H1 (cell line): ENCODE measurements at regions not wholly inside any gene's neighbourhood (a gene's known extent, or its start where the extent isn't known, plus 50 kb on each side); places are given as distances from the start of the nearest gene placed in this dataset.

Experiments used
- POLR2A ChIP-seq, 2 experiments: IDR thresholded peaks; 1 replicate in 1 of 2; 2 replicates in 1 of 2; pipeline ENCODE4 v1.6.1; 2011; ENCODE audit warnings: low read depth in 2 of 2, low read length in 2 of 2, mild to moderate bottlenecking in 2 of 2; ENCODE audit errors: control extremely low read depth in 1 of 2
- POU5F1 ChIP-seq: IDR thresholded peaks from 2 replicates; pipeline ENCODE4 v1.6.1; 2011; ENCODE audit warnings: low read depth, mild to moderate bottlenecking, low read length, moderate library complexity
- RFX5 ChIP-seq: IDR thresholded peaks from 2 replicates; pipeline ENCODE4 v1.6.1; 2011; ENCODE audit warnings: low read depth, low read length, improper control_type of control experiment, borderline replicate concordance
- TF ChIP-seq, protein P1 (sequence below): fragments of 300-600 bp; sonication (generic); IDR thresholded peaks from 2 replicates; pipeline ENCODE4 v1.7.1; 2012; ENCODE audit warnings: low read length, moderate library complexity, mild to moderate bottlenecking, inconsistent platforms; ENCODE audit not compliant: insufficient replicate concordance

DNA sequence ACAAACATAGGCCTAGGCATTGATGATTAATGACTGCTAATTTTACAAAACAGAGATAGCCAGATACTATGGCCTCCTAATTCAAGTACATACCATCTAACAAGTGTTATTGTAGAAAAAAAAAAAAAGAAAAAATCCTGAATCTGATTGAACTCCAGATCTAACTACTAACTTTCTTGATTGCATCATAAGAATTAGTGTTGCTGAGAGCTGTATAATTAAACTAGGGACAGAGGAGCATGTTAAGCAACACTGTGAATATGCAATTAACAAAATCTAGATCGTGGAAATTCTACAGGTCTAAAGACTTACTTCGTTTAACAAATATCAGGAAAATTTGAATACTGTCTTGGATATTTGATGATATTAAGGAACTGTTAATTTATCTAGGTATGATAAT, 208.3 kb upstream of the ZNF608 start (continued):
- TF ChIP-seq, protein P1, sequence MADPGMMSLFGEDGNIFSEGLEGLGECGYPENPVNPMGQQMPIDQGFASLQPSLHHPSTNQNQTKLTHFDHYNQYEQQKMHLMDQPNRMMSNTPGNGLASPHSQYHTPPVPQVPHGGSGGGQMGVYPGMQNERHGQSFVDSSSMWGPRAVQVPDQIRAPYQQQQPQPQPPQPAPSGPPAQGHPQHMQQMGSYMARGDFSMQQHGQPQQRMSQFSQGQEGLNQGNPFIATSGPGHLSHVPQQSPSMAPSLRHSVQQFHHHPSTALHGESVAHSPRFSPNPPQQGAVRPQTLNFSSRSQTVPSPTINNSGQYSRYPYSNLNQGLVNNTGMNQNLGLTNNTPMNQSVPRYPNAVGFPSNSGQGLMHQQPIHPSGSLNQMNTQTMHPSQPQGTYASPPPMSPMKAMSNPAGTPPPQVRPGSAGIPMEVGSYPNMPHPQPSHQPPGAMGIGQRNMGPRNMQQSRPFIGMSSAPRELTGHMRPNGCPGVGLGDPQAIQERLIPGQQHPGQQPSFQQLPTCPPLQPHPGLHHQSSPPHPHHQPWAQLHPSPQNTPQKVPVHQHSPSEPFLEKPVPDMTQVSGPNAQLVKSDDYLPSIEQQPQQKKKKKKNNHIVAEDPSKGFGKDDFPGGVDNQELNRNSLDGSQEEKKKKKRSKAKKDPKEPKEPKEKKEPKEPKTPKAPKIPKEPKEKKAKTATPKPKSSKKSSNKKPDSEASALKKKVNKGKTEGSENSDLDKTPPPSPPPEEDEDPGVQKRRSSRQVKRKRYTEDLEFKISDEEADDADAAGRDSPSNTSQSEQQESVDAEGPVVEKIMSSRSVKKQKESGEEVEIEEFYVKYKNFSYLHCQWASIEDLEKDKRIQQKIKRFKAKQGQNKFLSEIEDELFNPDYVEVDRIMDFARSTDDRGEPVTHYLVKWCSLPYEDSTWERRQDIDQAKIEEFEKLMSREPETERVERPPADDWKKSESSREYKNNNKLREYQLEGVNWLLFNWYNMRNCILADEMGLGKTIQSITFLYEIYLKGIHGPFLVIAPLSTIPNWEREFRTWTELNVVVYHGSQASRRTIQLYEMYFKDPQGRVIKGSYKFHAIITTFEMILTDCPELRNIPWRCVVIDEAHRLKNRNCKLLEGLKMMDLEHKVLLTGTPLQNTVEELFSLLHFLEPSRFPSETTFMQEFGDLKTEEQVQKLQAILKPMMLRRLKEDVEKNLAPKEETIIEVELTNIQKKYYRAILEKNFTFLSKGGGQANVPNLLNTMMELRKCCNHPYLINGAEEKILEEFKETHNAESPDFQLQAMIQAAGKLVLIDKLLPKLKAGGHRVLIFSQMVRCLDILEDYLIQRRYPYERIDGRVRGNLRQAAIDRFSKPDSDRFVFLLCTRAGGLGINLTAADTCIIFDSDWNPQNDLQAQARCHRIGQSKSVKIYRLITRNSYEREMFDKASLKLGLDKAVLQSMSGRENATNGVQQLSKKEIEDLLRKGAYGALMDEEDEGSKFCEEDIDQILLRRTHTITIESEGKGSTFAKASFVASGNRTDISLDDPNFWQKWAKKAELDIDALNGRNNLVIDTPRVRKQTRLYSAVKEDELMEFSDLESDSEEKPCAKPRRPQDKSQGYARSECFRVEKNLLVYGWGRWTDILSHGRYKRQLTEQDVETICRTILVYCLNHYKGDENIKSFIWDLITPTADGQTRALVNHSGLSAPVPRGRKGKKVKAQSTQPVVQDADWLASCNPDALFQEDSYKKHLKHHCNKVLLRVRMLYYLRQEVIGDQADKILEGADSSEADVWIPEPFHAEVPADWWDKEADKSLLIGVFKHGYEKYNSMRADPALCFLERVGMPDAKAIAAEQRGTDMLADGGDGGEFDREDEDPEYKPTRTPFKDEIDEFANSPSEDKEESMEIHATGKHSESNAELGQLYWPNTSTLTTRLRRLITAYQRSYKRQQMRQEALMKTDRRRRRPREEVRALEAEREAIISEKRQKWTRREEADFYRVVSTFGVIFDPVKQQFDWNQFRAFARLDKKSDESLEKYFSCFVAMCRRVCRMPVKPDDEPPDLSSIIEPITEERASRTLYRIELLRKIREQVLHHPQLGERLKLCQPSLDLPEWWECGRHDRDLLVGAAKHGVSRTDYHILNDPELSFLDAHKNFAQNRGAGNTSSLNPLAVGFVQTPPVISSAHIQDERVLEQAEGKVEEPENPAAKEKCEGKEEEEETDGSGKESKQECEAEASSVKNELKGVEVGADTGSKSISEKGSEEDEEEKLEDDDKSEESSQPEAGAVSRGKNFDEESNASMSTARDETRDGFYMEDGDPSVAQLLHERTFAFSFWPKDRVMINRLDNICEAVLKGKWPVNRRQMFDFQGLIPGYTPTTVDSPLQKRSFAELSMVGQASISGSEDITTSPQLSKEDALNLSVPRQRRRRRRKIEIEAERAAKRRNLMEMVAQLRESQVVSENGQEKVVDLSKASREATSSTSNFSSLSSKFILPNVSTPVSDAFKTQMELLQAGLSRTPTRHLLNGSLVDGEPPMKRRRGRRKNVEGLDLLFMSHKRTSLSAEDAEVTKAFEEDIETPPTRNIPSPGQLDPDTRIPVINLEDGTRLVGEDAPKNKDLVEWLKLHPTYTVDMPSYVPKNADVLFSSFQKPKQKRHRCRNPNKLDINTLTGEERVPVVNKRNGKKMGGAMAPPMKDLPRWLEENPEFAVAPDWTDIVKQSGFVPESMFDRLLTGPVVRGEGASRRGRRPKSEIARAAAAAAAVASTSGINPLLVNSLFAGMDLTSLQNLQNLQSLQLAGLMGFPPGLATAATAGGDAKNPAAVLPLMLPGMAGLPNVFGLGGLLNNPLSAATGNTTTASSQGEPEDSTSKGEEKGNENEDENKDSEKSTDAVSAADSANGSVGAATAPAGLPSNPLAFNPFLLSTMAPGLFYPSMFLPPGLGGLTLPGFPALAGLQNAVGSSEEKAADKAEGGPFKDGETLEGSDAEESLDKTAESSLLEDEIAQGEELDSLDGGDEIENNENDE, result no peak
- TF ChIP-seq POU5F1, result no peak
- TF ChIP-seq POLR2A (IDR thresholded peaks at IDR 0.05; ENCODE audit: control extremely low read depth in 1 of 2, low read depth in 2 of 2, low read length in 2 of 2), result no peak
- TF ChIP-seq RFX5, result no peak
- TF ChIP-seq, all 59 proteins: peak for 0
